ENCODE measurements at regions not wholly inside any gene's neighbourhood (a gene's known extent, or its start where the extent isn't known, plus 50 kb on each side); places are given as distances from the start of the nearest gene placed in this dataset.
"Not testable (repeated sequence)": the region's sequence is repeated elsewhere in the genome, so short reads cannot be mapped to it uniquely, and the experiment has no call there.

DNA sequence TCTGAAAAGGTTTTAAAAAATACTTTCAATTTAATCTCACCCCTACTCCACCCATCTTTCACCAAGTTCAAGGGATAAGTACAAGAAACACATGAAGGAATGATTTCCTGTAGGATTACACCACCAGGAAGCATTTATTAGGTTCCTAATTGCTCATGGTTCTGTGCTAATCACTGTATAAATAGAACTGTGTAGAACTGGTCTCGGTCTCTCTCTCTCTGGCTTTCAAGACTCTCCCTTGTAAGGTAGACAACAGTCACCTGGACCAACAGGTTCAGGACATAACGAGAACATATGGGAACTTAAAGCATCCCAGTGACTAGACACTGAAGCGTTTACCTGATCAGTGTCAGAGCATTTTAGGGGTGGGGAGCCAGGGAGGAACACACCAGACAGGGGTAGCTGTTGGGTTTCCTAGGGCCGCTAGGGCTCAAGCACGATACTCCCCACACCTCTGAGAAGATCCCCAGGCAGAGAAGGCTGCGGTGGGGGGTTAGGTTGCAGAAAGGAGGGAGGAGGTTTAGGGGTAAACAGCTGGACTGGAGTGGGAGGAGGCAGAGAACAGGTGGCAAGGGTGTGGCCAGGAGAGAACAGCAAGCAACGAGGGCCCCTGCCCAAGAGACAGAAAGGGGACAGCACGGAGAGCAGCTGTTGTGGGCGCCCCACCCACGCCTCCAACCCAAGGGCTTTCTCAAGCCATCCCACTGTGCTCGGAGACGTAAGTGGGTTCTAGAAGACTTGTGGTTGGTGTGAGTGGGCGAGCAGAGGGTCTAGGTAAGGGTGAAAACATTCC lies 52.5 kb upstream of the USP6NL start:
- no peak for DNase-seq

DNA sequence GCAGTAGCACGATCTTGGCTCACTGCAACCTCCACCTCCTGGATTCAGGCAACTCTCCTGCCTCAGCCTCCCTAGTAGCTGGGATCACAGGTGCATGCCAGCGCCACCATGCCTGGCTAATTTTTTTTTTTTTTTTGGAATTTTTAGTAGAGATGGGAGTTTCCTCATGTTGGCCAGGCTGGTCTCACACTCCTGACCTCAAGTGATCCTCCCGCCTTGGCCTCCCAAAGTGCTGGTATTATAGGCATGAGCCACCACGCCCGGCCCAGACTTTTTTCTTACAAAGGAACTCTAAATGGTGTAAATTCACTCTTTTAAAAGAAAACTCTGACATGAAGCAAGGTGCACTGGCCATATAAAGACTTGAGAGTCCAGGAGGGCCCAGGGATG lies 51.7 kb upstream of the USP6NL start:
- not testable (repeated sequence) for DNase-seq

DNA sequence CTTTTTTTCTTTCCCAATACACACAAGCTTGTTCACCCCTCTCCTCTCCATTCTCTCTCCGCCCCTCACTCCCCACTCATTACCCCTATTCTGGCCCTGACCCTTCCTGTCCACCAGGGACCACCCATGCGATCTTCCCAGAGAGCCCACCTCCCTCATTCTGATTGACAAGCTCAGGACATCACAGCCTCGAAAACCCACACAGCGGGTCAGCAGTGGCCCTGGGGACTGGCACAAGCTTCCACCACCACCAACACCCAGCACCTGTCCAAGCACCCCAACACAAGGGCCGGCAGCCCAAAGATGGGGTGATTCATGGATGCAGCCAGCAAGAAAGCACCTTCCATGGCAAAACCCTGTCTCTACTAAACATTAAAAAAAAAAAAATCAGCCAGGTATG lies 50.0 kb upstream of the USP6NL start:
- no peak for DNase-seq

All from eye (tissue), 1 donor.